B cell (primary cell): ENCODE measurements at regions not wholly inside any gene's neighbourhood (a gene's known extent, or its start where the extent isn't known, plus 50 kb on each side); places are given as distances from the start of the nearest gene placed in this dataset.

Source experiments
- EZH2 ChIP-seq: IDR thresholded peaks from 2 replicates; pipeline ENCODE4 v1.6.1; 2012; ENCODE audit warnings: borderline replicate concordance, low read depth, mild to moderate bottlenecking, moderate library complexity, low read length; ENCODE audit not compliant: insufficient read depth, poor library complexity, severe bottlenecking
- TF ChIP-seq, protein P1 (sequence below): fragments of 200-600 bp; IDR thresholded peaks from one replicate; pipeline ENCODE4 v1.8.0; 2022; ENCODE audit warnings: antibody characterized with exemption, mild to moderate bottlenecking

DNA sequence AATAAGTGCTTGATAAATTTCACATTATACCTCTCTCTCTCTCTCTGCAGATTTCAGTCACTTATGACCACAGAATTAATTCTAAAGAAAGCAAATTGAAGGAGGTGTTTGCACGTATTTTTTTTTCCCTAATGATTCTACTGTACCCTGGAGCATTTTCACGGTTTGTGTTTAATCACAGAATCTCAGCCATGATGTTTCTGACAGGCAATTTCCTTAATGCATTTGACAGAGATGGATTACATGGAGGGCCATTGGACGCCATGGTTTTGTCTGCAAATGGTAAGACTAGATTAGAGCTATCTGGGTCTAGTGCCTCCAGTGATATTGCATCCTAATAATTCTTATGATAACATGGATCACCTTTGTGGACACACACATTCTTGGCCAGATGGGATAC lies 147.5 kb upstream of the RBFOX1 start:
- TF ChIP-seq, protein P1, sequence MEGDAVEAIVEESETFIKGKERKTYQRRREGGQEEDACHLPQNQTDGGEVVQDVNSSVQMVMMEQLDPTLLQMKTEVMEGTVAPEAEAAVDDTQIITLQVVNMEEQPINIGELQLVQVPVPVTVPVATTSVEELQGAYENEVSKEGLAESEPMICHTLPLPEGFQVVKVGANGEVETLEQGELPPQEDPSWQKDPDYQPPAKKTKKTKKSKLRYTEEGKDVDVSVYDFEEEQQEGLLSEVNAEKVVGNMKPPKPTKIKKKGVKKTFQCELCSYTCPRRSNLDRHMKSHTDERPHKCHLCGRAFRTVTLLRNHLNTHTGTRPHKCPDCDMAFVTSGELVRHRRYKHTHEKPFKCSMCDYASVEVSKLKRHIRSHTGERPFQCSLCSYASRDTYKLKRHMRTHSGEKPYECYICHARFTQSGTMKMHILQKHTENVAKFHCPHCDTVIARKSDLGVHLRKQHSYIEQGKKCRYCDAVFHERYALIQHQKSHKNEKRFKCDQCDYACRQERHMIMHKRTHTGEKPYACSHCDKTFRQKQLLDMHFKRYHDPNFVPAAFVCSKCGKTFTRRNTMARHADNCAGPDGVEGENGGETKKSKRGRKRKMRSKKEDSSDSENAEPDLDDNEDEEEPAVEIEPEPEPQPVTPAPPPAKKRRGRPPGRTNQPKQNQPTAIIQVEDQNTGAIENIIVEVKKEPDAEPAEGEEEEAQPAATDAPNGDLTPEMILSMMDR: no peak
- TF ChIP-seq EZH2: no peak
